H1 (cell line): ENCODE measurements at regions not wholly inside any gene's neighbourhood (a gene's known extent, or its start where the extent isn't known, plus 50 kb on each side); places are given as distances from the start of the nearest gene placed in this dataset.

Experiments
- CTCF ChIA-PET: fragments of 300-600 bp; sonication (Branson Sonifier 250); formaldehyde crosslinking; loops from one replicate; lab custom pipeline; 2021; ENCODE audit not compliant: partially characterized antibody; lab: Charles Lee
- POLR2A ChIA-PET: fragments of 300-600 bp; sonication (Branson Sonifier 250); formaldehyde crosslinking; loops from one replicate; lab custom pipeline; 2021; ENCODE audit warnings: inconsistent platforms; ENCODE audit not compliant: partially characterized antibody; lab: Charles Lee
- DNase-seq, 2 experiments: peaks; one replicate each; pipeline versions ENCODE4 v3.0.0 to v3.0.0-alpha.2; 2010 to 2022; ENCODE audit warnings: low spot score in 2 of 2, low read depth in 1 of 2, mixed read lengths in 1 of 2
- FAIRE-seq: peaks from 2 replicates; lab custom pipeline; 2011; peaks lifted over from hg19 to GRCh38; lab: Jason Lieb, UNC
- H2AFZ ChIP-seq: 2 replicates; pipeline ENCODE4 v1.8.1; 2012; ENCODE audit warnings: low read length, inconsistent platforms
- H2AK5ac ChIP-seq: 2 replicates; pipeline ENCODE4 v1.6.1; 2013; ENCODE audit warnings: low read depth, low read length
- H2BK120ac ChIP-seq: replicated peaks from 2 replicates; pipeline ENCODE3; 2013; ENCODE audit warnings: low read depth, low read length, inconsistent platforms
- H2BK12ac ChIP-seq: 2 replicates; pipeline ENCODE4 v1.6.1; 2013; ENCODE audit warnings: low read depth, low read length
- H2BK15ac ChIP-seq: 2 replicates; pipeline ENCODE4 v1.6.1; 2013; ENCODE audit warnings: low read length
- H2BK20ac ChIP-seq: 2 replicates; pipeline ENCODE4 v1.6.1; 2013; ENCODE audit warnings: low read length
- H2BK5ac ChIP-seq: 2 replicates; pipeline ENCODE4 v1.6.1; 2013; ENCODE audit warnings: low read depth, low read length
- H3K14ac ChIP-seq: 2 replicates; pipeline ENCODE4 v1.6.1; 2013; ENCODE audit warnings: inconsistent platforms; ENCODE audit not compliant: insufficient read length
- H3K18ac ChIP-seq: 2 replicates; pipeline ENCODE4 v1.6.1; 2013; ENCODE audit warnings: low read length; ENCODE audit errors: extremely low read depth
- H3K23ac ChIP-seq: 2 replicates; pipeline ENCODE4 v1.6.1; 2013; ENCODE audit warnings: inconsistent platforms; ENCODE audit not compliant: insufficient read length
- H3K23me2 ChIP-seq: 2 replicates; pipeline ENCODE4 v1.6.1; 2013; ENCODE audit warnings: low read depth, low read length
- H3K27ac ChIP-seq: 2 replicates; pipeline ENCODE4 v1.6.1; 2011; ENCODE audit warnings: low read depth, low read length, inconsistent platforms
- H3K27me3 ChIP-seq, 4 experiments: replicated peaks in 1 of 4; 1 replicate in 1 of 4; 2 replicates in 3 of 4; pipeline versions ENCODE4 v1.6.1 to v1.8.1; 2011 to 2013; ENCODE audit warnings: low read length in 3 of 4, mild to moderate bottlenecking in 3 of 4, inconsistent platforms in 2 of 4, mixed read lengths in 2 of 4, moderate library complexity in 1 of 4; ENCODE audit not compliant: control insufficient read depth in 3 of 4, insufficient read depth in 3 of 4; ENCODE audit errors: extremely low read depth in 1 of 4
- H3K36me3 ChIP-seq, 4 experiments: 2 replicates each; pipeline versions ENCODE4 v1.6.1 to v1.8.1; 2011 to 2013; ENCODE audit warnings: mild to moderate bottlenecking in 4 of 4, low read length in 3 of 4, moderate library complexity in 2 of 4, control low read depth in 1 of 4, inconsistent platforms in 1 of 4; ENCODE audit not compliant: insufficient read depth in 4 of 4, control insufficient read depth in 2 of 4
- H3K4ac ChIP-seq: replicated peaks from 2 replicates; pipeline ENCODE3; 2013; ENCODE audit warnings: low read length, low read depth, mixed read lengths, inconsistent platforms; ENCODE audit not compliant: insufficient read length
- H3K4me1 ChIP-seq, 4 experiments: replicated peaks in 1 of 4; 1 replicate in 1 of 4; 2 replicates in 3 of 4; pipeline versions ENCODE4 v1.6.1 to v1.8.1; 2011 to 2013; ENCODE audit warnings: low read length in 3 of 4, inconsistent platforms in 2 of 4, mixed read lengths in 1 of 4; ENCODE audit not compliant: insufficient read depth in 4 of 4, control insufficient read depth in 3 of 4
- H3K4me2 ChIP-seq, 2 experiments: 2 replicates each; pipeline versions ENCODE4 v1.6.1 to v1.8.1; 2011 to 2013; ENCODE audit warnings: low read depth in 2 of 2, low read length in 2 of 2, control low read depth in 1 of 2, inconsistent platforms in 1 of 2, mild to moderate bottlenecking in 1 of 2; ENCODE audit not compliant: insufficient read depth in 1 of 2
- H3K4me3 ChIP-seq, 4 experiments: fragments of 200-600, 300-600 bp in 1 of 4; sonication (generic), shearing (Covaris generic), sonication (Bioruptor Twin) in 1 of 4; 2 replicates each; pipeline versions ENCODE4 v1.5.1 to v1.8.1; 2011 to 2016; ENCODE audit warnings: low read length in 4 of 4, low read depth in 3 of 4, control low read depth in 2 of 4, inconsistent platforms in 2 of 4, mild to moderate bottlenecking in 2 of 4, mixed read lengths in 1 of 4, moderate library complexity in 1 of 4; ENCODE audit not compliant: insufficient read depth in 2 of 4; ENCODE audit errors: extremely low read depth in 1 of 4
- H3K56ac ChIP-seq: replicated peaks from 2 replicates; pipeline ENCODE3; 2013; ENCODE audit warnings: low read depth, mild to moderate bottlenecking, mixed read lengths, low read length, inconsistent platforms; ENCODE audit not compliant: insufficient read length
- H3K79me1 ChIP-seq: 2 replicates; pipeline ENCODE4 v1.6.1; 2013; ENCODE audit warnings: low read depth, low read length, control low read depth
- H3K79me2 ChIP-seq, 2 experiments: 2 replicates each; pipeline versions ENCODE4 v1.6.1 to v1.8.1; 2012 to 2013; ENCODE audit warnings: low read length in 2 of 2, mild to moderate bottlenecking in 2 of 2, inconsistent platforms in 1 of 2; ENCODE audit not compliant: insufficient read depth in 2 of 2, control insufficient read depth in 1 of 2
- H3K9ac ChIP-seq, 4 experiments: replicated peaks in 1 of 4; 1 replicate in 1 of 4; 2 replicates in 3 of 4; pipeline versions ENCODE4 v1.6.1 to v1.8.1; 2011 to 2013; ENCODE audit warnings: low read depth in 3 of 4, low read length in 3 of 4, control low read depth in 2 of 4, mild to moderate bottlenecking in 2 of 4, moderate library complexity in 2 of 4, inconsistent platforms in 1 of 4; ENCODE audit errors: extremely low read depth in 1 of 4
- H3K9me3 ChIP-seq, 2 experiments: 2 replicates each; pipeline versions ENCODE4 v1.6.1 to v1.8.1; 2012 to 2013; ENCODE audit warnings: mild to moderate bottlenecking in 2 of 2, moderate library complexity in 2 of 2, control low read depth in 1 of 2, inconsistent platforms in 1 of 2, low read depth in 1 of 2, low read length in 1 of 2, mixed read lengths in 1 of 2; ENCODE audit not compliant: insufficient read depth in 2 of 2
- H4K20me1 ChIP-seq, 2 experiments: replicated peaks in 1 of 2; 2 replicates each; pipeline versions ENCODE3 to v1.8.1; 2011 to 2013; ENCODE audit warnings: inconsistent platforms in 2 of 2, low read length in 2 of 2, mild to moderate bottlenecking in 1 of 2; ENCODE audit not compliant: insufficient read depth in 2 of 2, control insufficient read depth in 1 of 2
- H4K5ac ChIP-seq: 2 replicates; pipeline ENCODE4 v1.6.1; 2013; ENCODE audit warnings: low read length, low read depth, mixed read lengths, inconsistent platforms; ENCODE audit not compliant: insufficient read length
- H4K8ac ChIP-seq: 2 replicates; pipeline ENCODE4 v1.8.0; 2013; ENCODE audit warnings: mild to moderate bottlenecking, moderate library complexity, low read length, inconsistent platforms; ENCODE audit not compliant: insufficient read depth; ENCODE audit errors: extremely low read depth
- H4K91ac ChIP-seq: replicated peaks from 2 replicates; pipeline ENCODE3; 2013; ENCODE audit warnings: low read length, mixed read lengths, inconsistent platforms; ENCODE audit not compliant: insufficient read length
- BACH1 ChIP-seq: IDR thresholded peaks from 2 replicates; pipeline ENCODE4 v1.6.1; 2012; ENCODE audit warnings: low read length, improper control_type of control experiment
- CBX5 ChIP-seq: fragments of 300-800, 300-1000 bp; sonication (generic); IDR thresholded peaks from 2 replicates; pipeline ENCODE4 v1.7.1; 2016; ENCODE audit warnings: antibody characterized with exemption, low read length, low read depth
- CBX8 ChIP-seq: fragments of 300-800, 300-1000 bp; sonication (generic); IDR thresholded peaks from 2 replicates; pipeline ENCODE4 v1.7.1; 2016; ENCODE audit warnings: low read depth, low read length, borderline replicate concordance
- CREB1 ChIP-seq: IDR thresholded peaks from 2 replicates; pipeline ENCODE4 v1.6.1; 2012; ENCODE audit warnings: inconsistent platforms
- CTBP2 ChIP-seq: IDR thresholded peaks from 2 replicates; pipeline ENCODE4 v1.7.0; 2011; ENCODE audit warnings: borderline replicate concordance, mild to moderate bottlenecking, moderate library complexity, mixed read lengths, low read length; ENCODE audit not compliant: insufficient read depth, insufficient read length
- KDM1A ChIP-seq: fragments of 200-600, 300-600 bp; sonication (generic); IDR thresholded peaks from 2 replicates; pipeline ENCODE4 v1.7.1; 2016; ENCODE audit warnings: mild to moderate bottlenecking, low read length, borderline replicate concordance
- KDM4A ChIP-seq: IDR thresholded peaks from one replicate; pipeline ENCODE4 v1.7.1; 2012; ENCODE audit warnings: low read depth, mild to moderate bottlenecking, moderate library complexity, low read length, inconsistent platforms; ENCODE audit not compliant: severe bottlenecking
- SUZ12 ChIP-seq: fragments of 200-600 bp; sonication (generic); IDR thresholded peaks from 2 replicates; pipeline ENCODE4 v1.6.1; 2012; ENCODE audit warnings: mild to moderate bottlenecking, inconsistent platforms, low read length, moderate library complexity, mixed read lengths
- TAF1 ChIP-seq: IDR thresholded peaks from 2 replicates; pipeline ENCODE4 v1.6.1; 2011; ENCODE audit warnings: mild to moderate bottlenecking, low read depth, low read length
- WGBS, 2 experiments: shearing (Covaris generic) in 1 of 2; methylation state at CpG; one replicate each; pipeline versions ENCODE4 v1.1.6 to v1.1.7; 2013 to 2015; ENCODE audit warnings: low lambda C conversion rate in 2 of 2, mixed read lengths in 2 of 2, inconsistent platforms in 1 of 2, low coverage in 1 of 2, missing lambda C conversion rate in 1 of 2; ENCODE audit not compliant: insufficient replicate concordance in 2 of 2, insufficient coverage in 1 of 2, insufficient read length in 1 of 2; ENCODE audit errors: extremely low coverage in 1 of 2, missing lambda C conversion rate in 1 of 2; 5-methylcytosine and 5-hydroxymethylcytosine counted together

DNA sequence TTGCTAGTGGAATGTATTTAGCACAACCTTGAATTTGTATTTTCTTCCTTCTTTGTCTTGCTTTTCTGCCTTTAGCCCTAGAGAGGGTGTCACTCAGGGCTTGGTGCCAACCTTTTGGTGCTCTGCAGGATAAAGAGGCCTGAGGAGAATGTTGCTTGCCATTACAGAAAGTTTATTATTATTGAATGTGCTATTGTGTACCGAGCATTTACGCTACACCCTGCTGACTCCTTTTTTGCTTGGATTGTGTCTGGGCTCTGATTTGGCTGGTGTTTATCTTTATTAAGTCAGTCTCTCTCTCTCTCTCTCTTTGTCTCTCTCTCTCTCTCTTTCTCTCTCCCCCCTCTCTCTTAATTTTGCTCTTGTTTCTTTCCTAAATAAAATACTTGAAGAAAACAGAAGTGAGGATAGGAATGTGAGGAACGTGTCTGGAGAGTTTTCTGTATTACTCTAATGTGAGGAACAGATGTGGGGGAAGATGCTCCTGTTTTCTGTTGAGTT lies 284.4 kb upstream of the PHYHIPL start:
- Histone ChIP-seq H4K20me1 (no peaks in the 10 kb centered on the region), H3K4me2 (no peak overlapping the region), H2AK5ac (no peak overlapping the region), H3K9me3 (no peaks in the 10 kb centered on the region), H2BK12ac (no peak overlapping the region; the same call in 1 of the 2 replicates), H3K27me3 (no peaks in the 10 kb centered on the region), H2AFZ (no peak overlapping the region), H2BK20ac (no peak overlapping the region), H3K79me2 (no peaks in the 10 kb centered on the region), H3K23ac (no peak overlapping the region), H4K91ac (no peak overlapping the region), H3K23me2 (no peaks in the 10 kb centered on the region), H3K27ac (no peak overlapping the region), H2BK120ac (no peak overlapping the region), H4K5ac (no peak overlapping the region), H3K79me1 (no peaks in the 10 kb centered on the region), H3K4ac (no peak overlapping the region), H3K18ac (no peak overlapping the region), H3K4me1 (peaks cover 0 to 2% (median 0%) of the 10 kb centered on the region in 4 experiments; a peak in 2 of 7 replicates), H2BK15ac (no peak overlapping the region), H3K9ac (no peak overlapping the region), H3K36me3 (no peaks in the 10 kb centered on the region), H3K4me3 (no peak overlapping the region), H3K56ac (no peak overlapping the region), H4K8ac (no peak overlapping the region), H3K14ac (no peak overlapping the region), H2BK5ac (no peak overlapping the region)
- DNase-seq (no peak), FAIRE-seq (no peak)
- ChIA-PET POLR2A (no interaction called here), CTCF (interaction anchor here (1.2 kb wide), 1 partner anchor 10 kb away, joined by 3 read pairs; no protein-coding TSS in a partner anchor)
- TF ChIP-seq KDM1A = no peak
- TF ChIP-seq CREB1 = no peak
- TF ChIP-seq KDM4A = no peak
- no peak for TF ChIP-seq CTBP2
- no peak for TF ChIP-seq SUZ12
- no peak for TF ChIP-seq CBX5
- no peak for TF ChIP-seq TAF1
- no peak for TF ChIP-seq CBX8
- no peak for TF ChIP-seq BACH1
- 77% methylated on average over 3 of the region's 3 CpGs; no CpG with 5 or more reads in 1 of the 2 experiments for WGBS, 2 experiments
